ENCODE measurements at regions not wholly inside any gene's neighbourhood (a gene's known extent, or its start where the extent isn't known, plus 50 kb on each side); places are given as distances from the start of the nearest gene placed in this dataset.

DNA sequence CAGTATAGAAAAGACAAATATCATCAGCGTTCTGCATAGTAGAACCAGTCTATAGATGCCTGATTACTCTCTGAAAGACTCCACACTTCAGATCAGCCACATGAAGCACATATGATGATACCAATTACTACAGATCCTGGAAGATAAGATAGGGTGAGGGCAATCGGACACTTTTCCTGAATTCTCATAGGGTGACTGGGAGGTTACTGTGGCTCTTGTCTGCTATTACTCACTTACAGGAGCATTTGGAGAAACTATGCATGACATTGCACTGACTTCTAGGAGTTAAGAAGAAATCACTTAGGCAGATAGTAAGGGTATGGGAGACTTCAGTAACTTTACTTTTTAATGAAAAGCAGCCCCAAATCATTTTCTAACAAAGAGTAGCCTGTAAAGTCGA, 1140.9 kb downstream of the XPNPEP1 start:
- Histone ChIP-seq H3K27me3 (ENCODE audit: insufficient read depth, low read length, poor library complexity, severe bottlenecking) (no peaks in the 10 kb centered on the region), H3K4me2 (ENCODE audit: low read depth, low read length, poor library complexity, severe bottlenecking) (no peak overlapping the region), H3K36me3 (ENCODE audit: insufficient read depth, low read length) (no peaks in the 10 kb centered on the region), H4K20me1 (ENCODE audit: insufficient read depth, low read length, poor library complexity, severe bottlenecking) (no peaks in the 10 kb centered on the region), H3K4me1 (ENCODE audit: insufficient read depth, low read length, poor library complexity, severe bottlenecking) (no peaks in the 10 kb centered on the region), H2AFZ (ENCODE audit: low read length) (no peak overlapping the region), H3K79me2 (ENCODE audit: insufficient read depth, low read length) (no peaks in the 10 kb centered on the region), H3K9me3 (ENCODE audit: insufficient read depth, low read depth, low read length) (no peaks in the 10 kb centered on the region), H3F3A (ENCODE audit: low read depth) (no peaks in the 10 kb centered on the region), H3K4me3 (ENCODE audit: low read length, poor library complexity, severe bottlenecking) (no peak overlapping the region), H3K9me2 (replicated peaks; ENCODE audit: low read depth, low read length) (no peaks in the 10 kb centered on the region), H3K9ac (ENCODE audit: low read depth, low read length, poor library complexity, severe bottlenecking) (no peak overlapping the region)
- no peak for TF ChIP-seq EZH2phosphoT487 (IDR thresholded peaks at IDR 0.05; ENCODE audit: borderline replicate concordance)
- TF ChIP-seq CTCF (conservative IDR thresholded peaks at IDR 0.05; ENCODE audit: low read length), result no peak

GRCh38 chr10:108779501-108779900, 1143.8 kb downstream of the XPNPEP1 start:
- H3K9ac ChIP-seq (ENCODE audit: low read depth, low read length, poor library complexity, severe bottlenecking), result no peak overlapping the region
- H3K27me3 ChIP-seq (ENCODE audit: insufficient read depth, low read length, poor library complexity, severe bottlenecking), result no peaks in the 10 kb centered on the region
- no peak overlapping the region for H3K4me2 ChIP-seq (ENCODE audit: low read depth, low read length, poor library complexity, severe bottlenecking)
- H4K20me1 ChIP-seq (ENCODE audit: insufficient read depth, low read length, poor library complexity, severe bottlenecking), result no peaks in the 10 kb centered on the region
- H3F3A ChIP-seq (ENCODE audit: low read depth), result no peaks in the 10 kb centered on the region
- no peaks in the 10 kb centered on the region for H3K36me3 ChIP-seq (ENCODE audit: insufficient read depth, low read length)
- H3K4me1 ChIP-seq (ENCODE audit: insufficient read depth, low read length, poor library complexity, severe bottlenecking), result no peaks in the 10 kb centered on the region
- H3K9me3 ChIP-seq (ENCODE audit: insufficient read depth, low read depth, low read length), result no peaks in the 10 kb centered on the region
- H2AFZ ChIP-seq (ENCODE audit: low read length), result no peak overlapping the region
- TF ChIP-seq EZH2phosphoT487 (IDR thresholded peaks at IDR 0.05; ENCODE audit: borderline replicate concordance) (no peak), CTCF (conservative IDR thresholded peaks at IDR 0.05; ENCODE audit: low read length) (no peak)
- H3K9me2 ChIP-seq (replicated peaks; ENCODE audit: low read depth, low read length), result no peaks in the 10 kb centered on the region
- no peak overlapping the region for H3K4me3 ChIP-seq (ENCODE audit: low read length, poor library complexity, severe bottlenecking)
- H3K79me2 ChIP-seq (ENCODE audit: insufficient read depth, low read length), result no peaks in the 10 kb centered on the region

- H3K4me3 ChIP-seq (ENCODE audit: low read length, poor library complexity, severe bottlenecking), result no peak overlapping the region
- no peaks in the 10 kb centered on the region for H3K9me2 ChIP-seq (replicated peaks; ENCODE audit: low read depth, low read length)
- H3K4me1 ChIP-seq (ENCODE audit: insufficient read depth, low read length, poor library complexity, severe bottlenecking), result no peaks in the 10 kb centered on the region
- no peaks in the 10 kb centered on the region for H3K36me3 ChIP-seq (ENCODE audit: insufficient read depth, low read length)
- H3K9me3 ChIP-seq (ENCODE audit: insufficient read depth, low read depth, low read length), result no peaks in the 10 kb centered on the region
- no peak overlapping the region for H3K9ac ChIP-seq (ENCODE audit: low read depth, low read length, poor library complexity, severe bottlenecking)
- H4K20me1 ChIP-seq (ENCODE audit: insufficient read depth, low read length, poor library complexity, severe bottlenecking), result no peaks in the 10 kb centered on the region
- no peak overlapping the region for H2AFZ ChIP-seq (ENCODE audit: low read length)
- no peaks in the 10 kb centered on the region for H3K27me3 ChIP-seq (ENCODE audit: insufficient read depth, low read length, poor library complexity, severe bottlenecking)
- H3K79me2 ChIP-seq (ENCODE audit: insufficient read depth, low read length), result no peaks in the 10 kb centered on the region
- H3F3A ChIP-seq (ENCODE audit: low read depth), result no peaks in the 10 kb centered on the region
- TF ChIP-seq EZH2phosphoT487 (IDR thresholded peaks at IDR 0.05; ENCODE audit: borderline replicate concordance) (no peak), CTCF (conservative IDR thresholded peaks at IDR 0.05; ENCODE audit: low read length) (no peak)
- H3K4me2 ChIP-seq (ENCODE audit: low read depth, low read length, poor library complexity, severe bottlenecking), result no peak overlapping the region
Observed at GRCh38 chr10:108775911-108776475, 1147.3 kb downstream of the XPNPEP1 start.

Data from Loucy (cell line).